ENCODE measurements at regions not wholly inside any gene's neighbourhood (a gene's known extent, or its start where the extent isn't known, plus 50 kb on each side); places are given as distances from the start of the nearest gene placed in this dataset.

GRCh38 chr4:29066861-29067260 is 1653.3 kb upstream of the PCDH7 start:
- no peaks in the 10 kb centered on the region for H3K9me3 ChIP-seq (ENCODE audit: low read depth)
- no peaks in the 10 kb centered on the region for H3K27me3 ChIP-seq (replicated peaks; ENCODE audit: insufficient read depth)
- no peaks in the 10 kb centered on the region for H3K9me2 ChIP-seq (ENCODE audit: insufficient read depth)
- H3K4me2 ChIP-seq (ENCODE audit: unreplicated experiment) = no peak overlapping the region
- H3K4me3 ChIP-seq = no peak overlapping the region
- DNase-seq = no peak
- no peak overlapping the region for H3K27ac ChIP-seq
- 11 to 19% methylated on average over 2 of the region's 2 CpGs for WGBS, 2 experiments (ENCODE audit: low coverage in 1 of 2, low lambda C conversion rate in 2 of 2, missing lambda C conversion rate in 2 of 2)
- H3K79me2 ChIP-seq (ENCODE audit: insufficient read depth) = no peaks in the 10 kb centered on the region
- no peaks in the 10 kb centered on the region for H3K36me3 ChIP-seq (ENCODE audit: low read depth)
- H3F3A ChIP-seq (ENCODE audit: insufficient read depth) = 0 out of 2 replicates have a peak, but pooled peaks cover 2% of the 10 kb centered on the region
- no peaks in the 10 kb centered on the region for H4K20me1 ChIP-seq (ENCODE audit: insufficient read depth)
- no peak for TF ChIP-seq EZH2phosphoT487 (IDR thresholded peaks at IDR 0.05; ENCODE audit: insufficient read depth, low read depth)
- TF ChIP-seq EZH2 (IDR thresholded peaks at IDR 0.05; ENCODE audit: insufficient read depth, poor library complexity, severe bottlenecking) = no peak
- H3K9ac ChIP-seq = no peak overlapping the region
- no peaks in the 10 kb centered on the region for H3K4me1 ChIP-seq (ENCODE audit: insufficient read depth)
- H2AFZ ChIP-seq = no peak overlapping the region
- in situ Hi-C loops (cut with MboI) = no loop called here

GRCh38 chr4:29073571-29073970 is 1646.6 kb upstream of the PCDH7 start:
- no peaks in the 10 kb centered on the region for H3K36me3 ChIP-seq (ENCODE audit: low read depth)
- H3K4me3 ChIP-seq = no peak overlapping the region
- no peaks in the 10 kb centered on the region for H3K4me1 ChIP-seq (ENCODE audit: insufficient read depth)
- H3K27ac ChIP-seq = no peak overlapping the region
- no peak for DNase-seq
- H3K9me3 ChIP-seq (ENCODE audit: low read depth) = no peaks in the 10 kb centered on the region
- H3F3A ChIP-seq (ENCODE audit: insufficient read depth) = 0 out of 2 replicates have a peak, but pooled peaks cover 3% of the 10 kb centered on the region
- 36 to 47% methylated on average over 1 of the region's 1 CpG for WGBS, 2 experiments (ENCODE audit: low coverage in 1 of 2, low lambda C conversion rate in 2 of 2, missing lambda C conversion rate in 2 of 2)
- H3K4me2 ChIP-seq (ENCODE audit: unreplicated experiment) = no peak overlapping the region
- in situ Hi-C loops (cut with MboI) = no loop called here
- H3K27me3 ChIP-seq (replicated peaks; ENCODE audit: insufficient read depth) = no peaks in the 10 kb centered on the region
- H3K9ac ChIP-seq = no peak overlapping the region
- TF ChIP-seq EZH2phosphoT487 (IDR thresholded peaks at IDR 0.05; ENCODE audit: insufficient read depth, low read depth) (no peak), EZH2 (IDR thresholded peaks at IDR 0.05; ENCODE audit: insufficient read depth, poor library complexity, severe bottlenecking) (no peak)
- no peaks in the 10 kb centered on the region for H3K79me2 ChIP-seq (ENCODE audit: insufficient read depth)
- no peak overlapping the region for H2AFZ ChIP-seq
- no peaks in the 10 kb centered on the region for H4K20me1 ChIP-seq (ENCODE audit: insufficient read depth)
- H3K9me2 ChIP-seq (ENCODE audit: insufficient read depth) = no peaks in the 10 kb centered on the region

GRCh38 chr4:29075366-29075765 is 1644.8 kb upstream of the PCDH7 start:
- no peak overlapping the region for H3K4me2 ChIP-seq (ENCODE audit: unreplicated experiment)
- H3K9ac ChIP-seq = no peak overlapping the region
- H3K27me3 ChIP-seq (replicated peaks; ENCODE audit: insufficient read depth) = no peaks in the 10 kb centered on the region
- no peaks in the 10 kb centered on the region for H3K4me1 ChIP-seq (ENCODE audit: insufficient read depth)
- no peaks in the 10 kb centered on the region for H3K9me2 ChIP-seq (ENCODE audit: insufficient read depth)
- H4K20me1 ChIP-seq (ENCODE audit: insufficient read depth) = no peaks in the 10 kb centered on the region
- H3K9me3 ChIP-seq (ENCODE audit: low read depth) = no peaks in the 10 kb centered on the region
- no peak overlapping the region for H2AFZ ChIP-seq
- no peak overlapping the region for H3K27ac ChIP-seq
- 23 to 28% methylated on average over 6 of the region's 6 CpGs for WGBS, 2 experiments (ENCODE audit: low coverage in 1 of 2, low lambda C conversion rate in 2 of 2, missing lambda C conversion rate in 2 of 2)
- TF ChIP-seq EZH2 (IDR thresholded peaks at IDR 0.05; ENCODE audit: insufficient read depth, poor library complexity, severe bottlenecking) (no peak), EZH2phosphoT487 (IDR thresholded peaks at IDR 0.05; ENCODE audit: insufficient read depth, low read depth) (no peak)
- in situ Hi-C loops (cut with MboI) = no loop called here
- no peak for DNase-seq
- H3K79me2 ChIP-seq (ENCODE audit: insufficient read depth) = no peaks in the 10 kb centered on the region
- H3F3A ChIP-seq (ENCODE audit: insufficient read depth) = 0 out of 2 replicates have a peak, but pooled peaks cover 3% of the 10 kb centered on the region
- no peak overlapping the region for H3K4me3 ChIP-seq
- H3K36me3 ChIP-seq (ENCODE audit: low read depth) = no peaks in the 10 kb centered on the region

GRCh38 chr4:29079260-29079659 is 1640.9 kb upstream of the PCDH7 start:
- no peak overlapping the region for H3K27ac ChIP-seq
- DNase-seq = no peak
- no peaks in the 10 kb centered on the region for H3K27me3 ChIP-seq (replicated peaks; ENCODE audit: insufficient read depth)
- H3K36me3 ChIP-seq (ENCODE audit: low read depth) = no peaks in the 10 kb centered on the region
- no peaks in the 10 kb centered on the region for H3K9me3 ChIP-seq (ENCODE audit: low read depth)
- no peaks in the 10 kb centered on the region for H3K9me2 ChIP-seq (ENCODE audit: insufficient read depth)
- H2AFZ ChIP-seq = no peak overlapping the region
- no peaks in the 10 kb centered on the region for H4K20me1 ChIP-seq (ENCODE audit: insufficient read depth)
- no peak overlapping the region for H3K9ac ChIP-seq
- in situ Hi-C loops (cut with MboI) = no loop called here
- TF ChIP-seq EZH2 (IDR thresholded peaks at IDR 0.05; ENCODE audit: insufficient read depth, poor library complexity, severe bottlenecking) (no peak), EZH2phosphoT487 (IDR thresholded peaks at IDR 0.05; ENCODE audit: insufficient read depth, low read depth) (no peak)
- H3K79me2 ChIP-seq (ENCODE audit: insufficient read depth) = no peaks in the 10 kb centered on the region
- no peak overlapping the region for H3K4me3 ChIP-seq
- no peaks in the 10 kb centered on the region for H3K4me1 ChIP-seq (ENCODE audit: insufficient read depth)
- 30 to 32% methylated on average over 2 of the region's 2 CpGs for WGBS, 2 experiments (ENCODE audit: low coverage in 1 of 2, low lambda C conversion rate in 2 of 2, missing lambda C conversion rate in 2 of 2)
- H3F3A ChIP-seq (ENCODE audit: insufficient read depth) = no peaks in the 10 kb centered on the region
- H3K4me2 ChIP-seq (ENCODE audit: unreplicated experiment) = no peak overlapping the region
